ENCODE measurements at regions not wholly inside any gene's neighbourhood (a gene's known extent, or its start where the extent isn't known, plus 50 kb on each side); places are given as distances from the start of the nearest gene placed in this dataset.
A peak's percentile ranks its signal among the peaks of the same experiment; 100 is the strongest.
"Not testable (repeated sequence)": the region's sequence is repeated elsewhere in the genome, so short reads cannot be mapped to it uniquely, and the experiment has no call there.

GRCh38 chr15:92705764-92706163 is 50.2 kb upstream of the FAM174B start:
- DNase-seq = no peak

GRCh38 chr15:92706201-92706600 is 50.6 kb upstream of the FAM174B start:
- no peak for DNase-seq

- DNase-seq = no peak
Observed at GRCh38 chr15:92707880-92708551, 52.4 kb upstream of the FAM174B start.

- no peak for DNase-seq
Observed at GRCh38 chr15:92708635-92709034, 53.1 kb upstream of the FAM174B start.

GRCh38 chr15:92709110-92709790 is 53.7 kb upstream of the FAM174B start:
- DNase-seq = no peak

GRCh38 chr15:92711457-92711831 is 55.9 kb upstream of the FAM174B start:
- no peak for DNase-seq

GRCh38 chr15:92714077-92714476 is 58.5 kb upstream of the FAM174B start:
- DNase-seq = no peak

- DNase-seq = peak; percentile 28
Observed at GRCh38 chr15:92714477-92715401, 59.2 kb upstream of the FAM174B start.

- peak; percentile 1 for DNase-seq
Observed at GRCh38 chr15:92715758-92716157, 60.2 kb upstream of the FAM174B start.

GRCh38 chr15:92719021-92719420 is 63.4 kb upstream of the FAM174B start:
- no peak for DNase-seq

- DNase-seq = no peak
Observed at GRCh38 chr15:92724144-92724543, 68.6 kb upstream of the FAM174B start.

GRCh38 chr15:92725171-92725570 is 69.6 kb upstream of the FAM174B start:
- DNase-seq = no peak

- no peak for DNase-seq
Observed at GRCh38 chr15:92728266-92728665, 72.7 kb upstream of the FAM174B start.

GRCh38 chr15:92733090-92733933 is 77.7 kb upstream of the FAM174B start:
- DNase-seq = no peak

- no peak for DNase-seq
Observed at GRCh38 chr15:92733934-92734521, 78.5 kb upstream of the FAM174B start.

- not testable (repeated sequence) for DNase-seq
Observed at GRCh38 chr15:92739246-92739645, 83.7 kb upstream of the FAM174B start.

GRCh38 chr15:92745845-92746271 is 90.3 kb upstream of the FAM174B start:
- DNase-seq = no peak

GRCh38 chr15:92747047-92747446 is 91.5 kb upstream of the FAM174B start:
- no peak for DNase-seq

- no peak for DNase-seq
Observed at GRCh38 chr15:92749216-92749615, 93.6 kb upstream of the FAM174B start.

GRCh38 chr15:92749946-92750345 is 94.4 kb upstream of the FAM174B start:
- no peak for DNase-seq

- no peak for DNase-seq
Observed at GRCh38 chr15:92751528-92751927, 96.0 kb upstream of the FAM174B start.

- no peak for DNase-seq
Observed at GRCh38 chr15:92753591-92753990, 98.0 kb upstream of the FAM174B start.
